ENCODE measurements at regions not wholly inside any gene's neighbourhood (a gene's known extent, or its start where the extent isn't known, plus 50 kb on each side); places are given as distances from the start of the nearest gene placed in this dataset.

- Histone ChIP-seq H3K27me3 (replicated peaks in 1 of 7) (peaks cover 0 to 34% (median 0%) of the 10 kb centered on the region in 7 donors), H3K27ac (peak overlapping the region in 4 of 8 donors; percentile 8 to 72 (median 54)), H3K4me1 (peaks cover 0 to 30% (median 14%) of the 10 kb centered on the region in 6 donors), H3K9me3 (no peaks in the 10 kb centered on the region), H3K4me3 (no peak overlapping the region), H3K36me3 (no peaks in the 10 kb centered on the region)
- peak in 2 of 3 donors; percentile 37 to 91 for TF ChIP-seq POLR2AphosphoS5 (IDR thresholded peaks at IDR 0.05)
- no peak for TF ChIP-seq POLR2A (IDR thresholded peaks at IDR 0.05)
- no peak for TF ChIP-seq CTCF (IDR thresholded peaks at IDR 0.05 in 8 of 11, conservative IDR thresholded peaks at IDR 0.05 in 3 of 11)
- no peak for DNase-seq
- intact Hi-C loops (cut with DNase I; ENCODE audit: low total_unique reads), result no loop called here
- 21 to 36% (median 25%) methylated on average over 6 of the region's 6 CpGs for WGBS, 5 donors
Measured at GRCh38 chr1:18041102-18041501, 66.5 kb upstream of the IGSF21 start.

GRCh38 chr1:18041685-18042355, 65.8 kb upstream of the IGSF21 start:
- WGBS, 5 donors, result 66 to 74% (median 72%) methylated on average over 10 to 11 of the region's 11 CpGs
- Histone ChIP-seq H3K9me3 (no peaks in the 10 kb centered on the region), H3K4me3 (no peak overlapping the region), H3K27me3 (replicated peaks in 1 of 7) (peaks cover 0 to 35% (median 0%) of the 10 kb centered on the region in 7 donors), H3K27ac (peak overlapping the region in 3 of 8 donors; percentile 8 to 72 (median 59)), H3K36me3 (no peaks in the 10 kb centered on the region), H3K4me1 (peaks cover 0 to 30% (median 14%) of the 10 kb centered on the region in 6 donors)
- intact Hi-C loops (cut with DNase I; ENCODE audit: low total_unique reads), result no loop called here
- TF ChIP-seq POLR2A (IDR thresholded peaks at IDR 0.05) (no peak), CTCF (IDR thresholded peaks at IDR 0.05 in 8 of 11, conservative IDR thresholded peaks at IDR 0.05 in 3 of 11) (no peak), POLR2AphosphoS5 (IDR thresholded peaks at IDR 0.05) (no peak)
- DNase-seq, result no peak

GRCh38 chr1:18043871-18044270, 63.7 kb upstream of the IGSF21 start:
- no peak for TF ChIP-seq POLR2A (IDR thresholded peaks at IDR 0.05)
- TF ChIP-seq CTCF (IDR thresholded peaks at IDR 0.05 in 8 of 11, conservative IDR thresholded peaks at IDR 0.05 in 3 of 11), result no peak
- no peak for TF ChIP-seq POLR2AphosphoS5 (IDR thresholded peaks at IDR 0.05)
- WGBS, 5 donors, result 75 to 83% (median 81%) methylated on average over 2 of the region's 2 CpGs
- peaks cover 0 to 18% (median 8%) of the 10 kb centered on the region in 6 donors for H3K4me1 ChIP-seq
- no peaks in the 10 kb centered on the region for H3K36me3 ChIP-seq
- intact Hi-C loops (cut with DNase I; ENCODE audit: low total_unique reads), result no loop called here
- H3K27me3 ChIP-seq (replicated peaks in 1 of 7), result peaks cover 0 to 39% (median 0%) of the 10 kb centered on the region in 7 donors
- H3K27ac ChIP-seq, result no peak overlapping the region
- DNase-seq, result no peak
- H3K4me3 ChIP-seq, result no peak overlapping the region
- no peaks in the 10 kb centered on the region for H3K9me3 ChIP-seq

- peaks cover 0 to 36% (median 0%) of the 10 kb centered on the region in 7 donors for H3K27me3 ChIP-seq (replicated peaks in 1 of 7)
- H3K27ac ChIP-seq, result no peak overlapping the region
- peaks cover 0 to 18% (median 8%) of the 10 kb centered on the region in 6 donors for H3K4me1 ChIP-seq
- H3K36me3 ChIP-seq, result no peaks in the 10 kb centered on the region
- 32 to 48% (median 44%) methylated on average over 4 to 5 of the region's 5 CpGs for WGBS, 5 donors
- intact Hi-C loops (cut with DNase I; ENCODE audit: low total_unique reads), result no loop called here
- H3K9me3 ChIP-seq, result no peaks in the 10 kb centered on the region
- no peak for DNase-seq
- no peak overlapping the region for H3K4me3 ChIP-seq
- TF ChIP-seq POLR2AphosphoS5 (IDR thresholded peaks at IDR 0.05) (no peak), CTCF (IDR thresholded peaks at IDR 0.05 in 8 of 11, conservative IDR thresholded peaks at IDR 0.05 in 3 of 11) (no peak), POLR2A (IDR thresholded peaks at IDR 0.05) (no peak)
Measured at GRCh38 chr1:18045203-18045602, 62.4 kb upstream of the IGSF21 start.

Measured in spleen (tissue), 11 donors.